Lower leg skin (tissue), 3 donors: ENCODE measurements at regions not wholly inside any gene's neighbourhood (a gene's known extent, or its start where the extent isn't known, plus 50 kb on each side); places are given as distances from the start of the nearest gene placed in this dataset.

Source experiments
- CTCF ChIP-seq, 3 donors: fragments of 450-650 bp; IDR thresholded peaks; one replicate each; pipeline ENCODE4 v1.5.1; 2016; ENCODE audit warnings: antibody characterized with exemption in 3 of 3, mild to moderate bottlenecking in 3 of 3, moderate library complexity in 2 of 3
- POLR2A ChIP-seq, 2 donors: fragments of 450-650 bp; IDR thresholded peaks; one replicate each; pipeline ENCODE4 v1.6.1; 2016 to 2017; ENCODE audit warnings: antibody characterized with exemption in 2 of 2, mild to moderate bottlenecking in 1 of 2, moderate library complexity in 1 of 2

- TF ChIP-seq CTCF (IDR thresholded peaks at IDR 0.05) (no peak), POLR2A (IDR thresholded peaks at IDR 0.05) (no peak)
Measured at GRCh38 chr15:62676891-62677290, 365.7 kb upstream of the TPM1 start.
